GM12878 (cell line): ENCODE measurements at regions not wholly inside any gene's neighbourhood (a gene's known extent, or its start where the extent isn't known, plus 50 kb on each side); places are given as distances from the start of the nearest gene placed in this dataset.
A peak's percentile ranks its signal among the peaks of the same experiment; 100 is the strongest.

Experiments used
- ATAC-seq: fragments of 200-7000 bp; cut with Tn5 transposase; 3 replicates; pipeline ENCODE4 v1.9.1; 2020; ENCODE audit warnings: mild to moderate bottlenecking, moderate library complexity
- BruUV-seq: library from RNA; stranded (reverse); fragments of 400-500 nt; replicated peaks from 2 replicates; lab custom pipeline; 2021; lab: Mats Ljungman, UMichigan
- CTCF ChIA-PET: fragments of 300-600 bp; sonication (Branson Sonifier 250); formaldehyde crosslinking; extraction: SDS; loops from one replicate; lab custom pipeline; 2021; ENCODE audit warnings: inconsistent platforms; lab: Yijun Ruan, JAX
- POLR2A ChIA-PET: fragments of 350-600 bp; formaldehyde crosslinking; extraction: SDS; loops from one replicate; lab custom pipeline; 2021; ENCODE audit warnings: inconsistent platforms; lab: Charles Lee
- RAD21 ChIA-PET: fragments of 300-600 bp; sonication (Branson Sonifier 250); formaldehyde crosslinking; loops from one replicate; lab custom pipeline; 2023; ENCODE audit warnings: antibody characterized with exemption; ENCODE audit not compliant: unreplicated experiment; lab: Charles Lee
- SMC1A ChIA-PET: fragments of 300-600 bp; sonication (Branson Sonifier 250); formaldehyde crosslinking; loops from one replicate; lab custom pipeline; 2023; ENCODE audit not compliant: unreplicated experiment, uncharacterized antibody; lab: Charles Lee
- DNase-seq: peaks from one replicate; pipeline ENCODE4 v3.0.0-alpha.2; 2011; ENCODE audit warnings: low read depth, low spot score
- FAIRE-seq: peaks from 3 replicates; lab custom pipeline; 2011; peaks lifted over from hg19 to GRCh38; lab: Jason Lieb, UNC
- H2AFZ ChIP-seq: 2 replicates; pipeline ENCODE4 v1.6.0; 2011; ENCODE audit warnings: low read depth, low read length, control low read depth; ENCODE audit not compliant: control insufficient read depth
- H3K27ac ChIP-seq: 2 replicates; pipeline ENCODE4 v1.5.1; 2011; ENCODE audit warnings: control low read depth; ENCODE audit not compliant: control insufficient read depth, insufficient read depth
- H3K27me3 ChIP-seq, 2 experiments: replicated peaks in 1 of 2; 2 replicates each; pipeline versions ENCODE4 v1.6.0 to v1.6.1; 2011; ENCODE audit warnings: low read length in 1 of 2; ENCODE audit not compliant: control insufficient read depth in 2 of 2, insufficient read depth in 2 of 2
- H3K36me3 ChIP-seq, 2 experiments: 2 replicates each; pipeline ENCODE4 v1.5.1; 2011; ENCODE audit warnings: low read length in 1 of 2; ENCODE audit not compliant: control insufficient read depth in 2 of 2, insufficient read depth in 2 of 2
- H3K4me1 ChIP-seq: 2 replicates; pipeline ENCODE4 v1.6.1; 2011; ENCODE audit warnings: mild to moderate bottlenecking, low read length, moderate library complexity, mixed read lengths; ENCODE audit not compliant: control insufficient read depth, insufficient read depth
- H3K4me2 ChIP-seq: 2 replicates; pipeline ENCODE4 v1.6.0; 2011; ENCODE audit warnings: control low read depth; ENCODE audit not compliant: control insufficient read depth, insufficient read depth
- H3K4me3 ChIP-seq: fragments of 200-600 bp; sonication (generic); 2 replicates; pipeline ENCODE4 v1.5.1; 2016
- H3K79me2 ChIP-seq: 2 replicates; pipeline ENCODE4 v1.6.0; 2011; ENCODE audit warnings: low read length; ENCODE audit not compliant: control insufficient read depth, insufficient read depth
- H3K9ac ChIP-seq: 2 replicates; pipeline ENCODE4 v1.8.0; 2011; ENCODE audit warnings: low read length, control low read depth, mixed read lengths; ENCODE audit not compliant: control insufficient read depth, insufficient read depth
- H3K9me3 ChIP-seq: replicated peaks from 3 replicates; pipeline ENCODE4 v1.5.1; 2011; ENCODE audit warnings: mild to moderate bottlenecking, low read length; ENCODE audit not compliant: control insufficient read depth, insufficient read depth
- H4K20me1 ChIP-seq: 2 replicates; pipeline ENCODE4 v1.6.0; 2011; ENCODE audit not compliant: control insufficient read depth, insufficient read depth
- CEBPB ChIP-seq, 2 experiments: fragments of 150-350 bp in 1 of 2; IDR thresholded peaks; 2 replicates each; pipeline ENCODE4 v1.6.1; 2012 to 2014; ENCODE audit warnings: low read depth in 2 of 2, low read length in 2 of 2, borderline replicate concordance in 1 of 2, inconsistent platforms in 1 of 2
- MEF2B ChIP-seq: fragments of 450-650 bp; IDR thresholded peaks from 2 replicates; pipeline ENCODE4 v1.6.1; 2018; ENCODE audit warnings: mild to moderate bottlenecking, moderate library complexity; ENCODE audit not compliant: partially characterized antibody, poor library complexity, severe bottlenecking
- RAD21 ChIP-seq: IDR thresholded peaks from 2 replicates; pipeline ENCODE4 v1.6.1; 2011; ENCODE audit warnings: mild to moderate bottlenecking, low read depth, low read length, moderate library complexity; ENCODE audit not compliant: insufficient read depth
- SMAD5 ChIP-seq: IDR thresholded peaks from 2 replicates; pipeline ENCODE4 v1.6.1; 2016; ENCODE audit warnings: antibody characterized with exemption, low read depth
- SRF ChIP-seq, 2 experiments: IDR thresholded peaks; 2 replicates each; pipeline ENCODE4 v1.6.1; 2011; ENCODE audit warnings: low read depth in 2 of 2, low read length in 2 of 2, mild to moderate bottlenecking in 1 of 2, moderate library complexity in 1 of 2
- ZZZ3 ChIP-seq: IDR thresholded peaks from 2 replicates; pipeline ENCODE4 v1.6.1; 2011; ENCODE audit warnings: low read depth; ENCODE audit not compliant: control insufficient read depth, insufficient read length
- WGBS: methylation state at CpG from one replicate; pipeline ENCODE4 v1.1.6; 2016; ENCODE audit warnings: low lambda C conversion rate; ENCODE audit not compliant: insufficient replicate concordance, insufficient coverage; ENCODE audit errors: missing lambda C conversion rate; 5-methylcytosine and 5-hydroxymethylcytosine counted together
- in situ Hi-C: fragments of 300-500 bp; cut with MboI; formaldehyde crosslinking; loops from 9 replicates; pipeline ENCODE4 v1.14.3; 2018; ENCODE audit warnings: mixed read lengths
- intact Hi-C: fragments of 100-400 bp; cut with micrococcal nuclease; formaldehyde crosslinking; loops from one replicate; pipeline ENCODE4 v1.14.2; 2022; ENCODE audit not compliant: unreplicated experiment
- TF ChIP-seq, protein P1 (sequence below): fragments of 450-650 bp; formaldehyde crosslinking; IDR thresholded peaks from 2 replicates; pipeline ENCODE4 v1.5.0; 2022; ENCODE audit warnings: mild to moderate bottlenecking, missing genetic modification characterization
- TF ChIP-seq, protein P2 (sequence below): fragments of 450-650 bp; conservative IDR thresholded peaks from 2 replicates; pipeline ENCODE4 v1.6.1; 2017; ENCODE audit warnings: mild to moderate bottlenecking, moderate library complexity
- TF ChIP-seq, protein P3 (sequence below): IDR thresholded peaks from 2 replicates; pipeline ENCODE4 v1.6.1; 2011; ENCODE audit warnings: mild to moderate bottlenecking, low read depth, low read length, moderate library complexity; ENCODE audit not compliant: insufficient replicate concordance
- TF ChIP-seq, protein P4 (sequence below): IDR thresholded peaks from 2 replicates; pipeline ENCODE4 v1.6.1; 2012; ENCODE audit warnings: low read depth, low read length, improper control_type of control experiment

- SMC1A ChIA-PET: interaction anchor here (0.5 to 2.6 kb wide), 9 partner anchors 8 to 530 kb away, joined by 3 to 10 read pairs (median 4); no protein-coding TSS in a partner anchor
- POLR2A ChIA-PET: interaction anchor here (0.6 to 1.4 kb wide), 2 partner anchors 10 to 767 kb away, joined by 3 read pairs; no protein-coding TSS in a partner anchor
- Histone ChIP-seq H4K20me1 (no peaks in the 10 kb centered on the region), H3K4me1 (peaks cover 23% of the 10 kb centered on the region), H3K36me3 (no peaks in the 10 kb centered on the region), H3K9me3 (no peaks in the 10 kb centered on the region), H2AFZ (peak overlapping the region; percentile 62), H3K4me3 (no peak overlapping the region), H3K4me2 (peak overlapping the region; percentile 61), H3K9ac (no peak overlapping the region), H3K27ac (0 out of 2 replicates have a peak overlapping the region, but pooled peaks have one; percentile 10), H3K79me2 (no peaks in the 10 kb centered on the region), H3K27me3 (no peaks in the 10 kb centered on the region)
- DNase-seq: no peak
- no TSS peak for BruUV-seq
- peak; percentile 68 for ATAC-seq
- CTCF ChIA-PET: interaction anchor here (0.7 to 2.0 kb wide), 6 partner anchors 10 to 74 kb away, joined by 3 to 5 read pairs (median 3); no protein-coding TSS in a partner anchor
- WGBS: 42% methylated on average over 25 of the region's 25 CpGs
- FAIRE-seq: no peak
- intact Hi-C loops: no loop called here
- RAD21 ChIA-PET: interaction anchor here (0.8 kb wide), 1 partner anchor 36 kb away, joined by 4 read pairs; no protein-coding TSS in a partner anchor
- in situ Hi-C loops: no loop called here
- TF ChIP-seq, protein P1, sequence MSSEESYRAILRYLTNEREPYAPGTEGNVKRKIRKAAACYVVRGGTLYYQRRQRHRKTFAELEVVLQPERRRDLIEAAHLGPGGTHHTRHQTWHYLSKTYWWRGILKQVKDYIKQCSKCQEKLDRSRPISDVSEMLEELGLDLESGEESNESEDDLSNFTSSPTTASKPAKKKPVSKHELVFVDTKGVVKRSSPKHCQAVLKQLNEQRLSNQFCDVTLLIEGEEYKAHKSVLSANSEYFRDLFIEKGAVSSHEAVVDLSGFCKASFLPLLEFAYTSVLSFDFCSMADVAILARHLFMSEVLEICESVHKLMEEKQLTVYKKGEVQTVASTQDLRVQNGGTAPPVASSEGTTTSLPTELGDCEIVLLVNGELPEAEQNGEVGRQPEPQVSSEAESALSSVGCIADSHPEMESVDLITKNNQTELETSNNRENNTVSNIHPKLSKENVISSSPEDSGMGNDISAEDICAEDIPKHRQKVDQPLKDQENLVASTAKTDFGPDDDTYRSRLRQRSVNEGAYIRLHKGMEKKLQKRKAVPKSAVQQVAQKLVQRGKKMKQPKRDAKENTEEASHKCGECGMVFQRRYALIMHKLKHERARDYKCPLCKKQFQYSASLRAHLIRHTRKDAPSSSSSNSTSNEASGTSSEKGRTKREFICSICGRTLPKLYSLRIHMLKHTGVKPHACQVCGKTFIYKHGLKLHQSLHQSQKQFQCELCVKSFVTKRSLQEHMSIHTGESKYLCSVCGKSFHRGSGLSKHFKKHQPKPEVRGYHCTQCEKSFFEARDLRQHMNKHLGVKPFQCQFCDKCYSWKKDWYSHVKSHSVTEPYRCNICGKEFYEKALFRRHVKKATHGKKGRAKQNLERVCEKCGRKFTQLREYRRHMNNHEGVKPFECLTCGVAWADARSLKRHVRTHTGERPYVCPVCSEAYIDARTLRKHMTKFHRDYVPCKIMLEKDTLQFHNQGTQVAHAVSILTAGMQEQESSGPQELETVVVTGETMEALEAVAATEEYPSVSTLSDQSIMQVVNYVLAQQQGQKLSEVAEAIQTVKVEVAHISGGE (CRISPR knock-in tag): no peak
- TF ChIP-seq MEF2B: no peak
- TF ChIP-seq CEBPB (IDR thresholded peaks at IDR 0.05; ENCODE audit: borderline replicate concordance in 1 of 2, low read depth in 2 of 2, low read length in 2 of 2): no peak
- TF ChIP-seq SRF (IDR thresholded peaks at IDR 0.05; ENCODE audit: low read depth in 2 of 2, low read length in 2 of 2): peak; percentile 43 to 66; a peak in 3 of 4 replicates
- TF ChIP-seq, protein P2, sequence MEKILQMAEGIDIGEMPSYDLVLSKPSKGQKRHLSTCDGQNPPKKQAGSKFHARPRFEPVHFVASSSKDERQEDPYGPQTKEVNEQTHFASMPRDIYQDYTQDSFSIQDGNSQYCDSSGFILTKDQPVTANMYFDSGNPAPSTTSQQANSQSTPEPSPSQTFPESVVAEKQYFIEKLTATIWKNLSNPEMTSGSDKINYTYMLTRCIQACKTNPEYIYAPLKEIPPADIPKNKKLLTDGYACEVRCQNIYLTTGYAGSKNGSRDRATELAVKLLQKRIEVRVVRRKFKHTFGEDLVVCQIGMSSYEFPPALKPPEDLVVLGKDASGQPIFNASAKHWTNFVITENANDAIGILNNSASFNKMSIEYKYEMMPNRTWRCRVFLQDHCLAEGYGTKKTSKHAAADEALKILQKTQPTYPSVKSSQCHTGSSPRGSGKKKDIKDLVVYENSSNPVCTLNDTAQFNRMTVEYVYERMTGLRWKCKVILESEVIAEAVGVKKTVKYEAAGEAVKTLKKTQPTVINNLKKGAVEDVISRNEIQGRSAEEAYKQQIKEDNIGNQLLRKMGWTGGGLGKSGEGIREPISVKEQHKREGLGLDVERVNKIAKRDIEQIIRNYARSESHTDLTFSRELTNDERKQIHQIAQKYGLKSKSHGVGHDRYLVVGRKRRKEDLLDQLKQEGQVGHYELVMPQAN: no peak
- TF ChIP-seq SMAD5: no peak
- no peak for TF ChIP-seq ZZZ3
- TF ChIP-seq, protein P3, sequence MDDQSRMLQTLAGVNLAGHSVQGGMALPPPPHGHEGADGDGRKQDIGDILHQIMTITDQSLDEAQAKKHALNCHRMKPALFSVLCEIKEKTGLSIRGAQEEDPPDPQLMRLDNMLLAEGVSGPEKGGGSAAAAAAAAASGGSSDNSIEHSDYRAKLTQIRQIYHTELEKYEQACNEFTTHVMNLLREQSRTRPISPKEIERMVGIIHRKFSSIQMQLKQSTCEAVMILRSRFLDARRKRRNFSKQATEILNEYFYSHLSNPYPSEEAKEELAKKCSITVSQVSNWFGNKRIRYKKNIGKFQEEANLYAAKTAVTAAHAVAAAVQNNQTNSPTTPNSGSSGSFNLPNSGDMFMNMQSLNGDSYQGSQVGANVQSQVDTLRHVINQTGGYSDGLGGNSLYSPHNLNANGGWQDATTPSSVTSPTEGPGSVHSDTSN: no peak
- TF ChIP-seq, protein P4, sequence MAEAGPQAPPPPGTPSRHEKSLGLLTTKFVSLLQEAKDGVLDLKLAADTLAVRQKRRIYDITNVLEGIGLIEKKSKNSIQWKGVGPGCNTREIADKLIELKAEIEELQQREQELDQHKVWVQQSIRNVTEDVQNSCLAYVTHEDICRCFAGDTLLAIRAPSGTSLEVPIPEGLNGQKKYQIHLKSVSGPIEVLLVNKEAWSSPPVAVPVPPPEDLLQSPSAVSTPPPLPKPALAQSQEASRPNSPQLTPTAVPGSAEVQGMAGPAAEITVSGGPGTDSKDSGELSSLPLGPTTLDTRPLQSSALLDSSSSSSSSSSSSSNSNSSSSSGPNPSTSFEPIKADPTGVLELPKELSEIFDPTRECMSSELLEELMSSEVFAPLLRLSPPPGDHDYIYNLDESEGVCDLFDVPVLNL: no peak
- TF ChIP-seq RAD21: 0 out of 2 replicates have a peak, but pooled peaks have one; percentile 23
Measured at GRCh38 chr6:6712449-6713403, 124.2 kb downstream of the LY86 start.
